H1 (cell line): ENCODE measurements at regions not wholly inside any gene's neighbourhood (a gene's known extent, or its start where the extent isn't known, plus 50 kb on each side); places are given as distances from the start of the nearest gene placed in this dataset.

Experiments used
- CTCF ChIA-PET: fragments of 300-600 bp; sonication (Branson Sonifier 250); formaldehyde crosslinking; loops from one replicate; lab custom pipeline; 2021; ENCODE audit not compliant: partially characterized antibody; lab: Charles Lee
- POLR2A ChIA-PET: fragments of 300-600 bp; sonication (Branson Sonifier 250); formaldehyde crosslinking; loops from one replicate; lab custom pipeline; 2021; ENCODE audit warnings: inconsistent platforms; ENCODE audit not compliant: partially characterized antibody; lab: Charles Lee
- DNase-seq, 2 experiments: peaks; one replicate each; pipeline versions ENCODE4 v3.0.0 to v3.0.0-alpha.2; 2010 to 2022; ENCODE audit warnings: low spot score in 2 of 2, low read depth in 1 of 2, mixed read lengths in 1 of 2
- FAIRE-seq: peaks from 2 replicates; lab custom pipeline; 2011; peaks lifted over from hg19 to GRCh38; lab: Jason Lieb, UNC
- H2AFZ ChIP-seq: 2 replicates; pipeline ENCODE4 v1.8.1; 2012; ENCODE audit warnings: low read length, inconsistent platforms
- H2AK5ac ChIP-seq: 2 replicates; pipeline ENCODE4 v1.6.1; 2013; ENCODE audit warnings: low read depth, low read length
- H2BK120ac ChIP-seq: replicated peaks from 2 replicates; pipeline ENCODE3; 2013; ENCODE audit warnings: low read depth, low read length, inconsistent platforms
- H2BK12ac ChIP-seq: 2 replicates; pipeline ENCODE4 v1.6.1; 2013; ENCODE audit warnings: low read depth, low read length
- H2BK15ac ChIP-seq: 2 replicates; pipeline ENCODE4 v1.6.1; 2013; ENCODE audit warnings: low read length
- H2BK20ac ChIP-seq: 2 replicates; pipeline ENCODE4 v1.6.1; 2013; ENCODE audit warnings: low read length
- H2BK5ac ChIP-seq: 2 replicates; pipeline ENCODE4 v1.6.1; 2013; ENCODE audit warnings: low read depth, low read length
- H3K14ac ChIP-seq: 2 replicates; pipeline ENCODE4 v1.6.1; 2013; ENCODE audit warnings: inconsistent platforms; ENCODE audit not compliant: insufficient read length
- H3K18ac ChIP-seq: 2 replicates; pipeline ENCODE4 v1.6.1; 2013; ENCODE audit warnings: low read length; ENCODE audit errors: extremely low read depth
- H3K23ac ChIP-seq: 2 replicates; pipeline ENCODE4 v1.6.1; 2013; ENCODE audit warnings: inconsistent platforms; ENCODE audit not compliant: insufficient read length
- H3K23me2 ChIP-seq: 2 replicates; pipeline ENCODE4 v1.6.1; 2013; ENCODE audit warnings: low read depth, low read length
- H3K27ac ChIP-seq: 2 replicates; pipeline ENCODE4 v1.6.1; 2011; ENCODE audit warnings: low read depth, low read length, inconsistent platforms
- H3K27me3 ChIP-seq, 4 experiments: replicated peaks in 1 of 4; 1 replicate in 1 of 4; 2 replicates in 3 of 4; pipeline versions ENCODE4 v1.6.1 to v1.8.1; 2011 to 2013; ENCODE audit warnings: low read length in 3 of 4, mild to moderate bottlenecking in 3 of 4, inconsistent platforms in 2 of 4, mixed read lengths in 2 of 4, moderate library complexity in 1 of 4; ENCODE audit not compliant: control insufficient read depth in 3 of 4, insufficient read depth in 3 of 4; ENCODE audit errors: extremely low read depth in 1 of 4
- H3K36me3 ChIP-seq, 4 experiments: 2 replicates each; pipeline versions ENCODE4 v1.6.1 to v1.8.1; 2011 to 2013; ENCODE audit warnings: mild to moderate bottlenecking in 4 of 4, low read length in 3 of 4, moderate library complexity in 2 of 4, control low read depth in 1 of 4, inconsistent platforms in 1 of 4; ENCODE audit not compliant: insufficient read depth in 4 of 4, control insufficient read depth in 2 of 4
- H3K4ac ChIP-seq: replicated peaks from 2 replicates; pipeline ENCODE3; 2013; ENCODE audit warnings: low read length, low read depth, mixed read lengths, inconsistent platforms; ENCODE audit not compliant: insufficient read length
- H3K4me1 ChIP-seq, 4 experiments: replicated peaks in 1 of 4; 1 replicate in 1 of 4; 2 replicates in 3 of 4; pipeline versions ENCODE4 v1.6.1 to v1.8.1; 2011 to 2013; ENCODE audit warnings: low read length in 3 of 4, inconsistent platforms in 2 of 4, mixed read lengths in 1 of 4; ENCODE audit not compliant: insufficient read depth in 4 of 4, control insufficient read depth in 3 of 4
- H3K4me2 ChIP-seq, 2 experiments: 2 replicates each; pipeline versions ENCODE4 v1.6.1 to v1.8.1; 2011 to 2013; ENCODE audit warnings: low read depth in 2 of 2, low read length in 2 of 2, control low read depth in 1 of 2, inconsistent platforms in 1 of 2, mild to moderate bottlenecking in 1 of 2; ENCODE audit not compliant: insufficient read depth in 1 of 2
- H3K4me3 ChIP-seq, 4 experiments: fragments of 200-600, 300-600 bp in 1 of 4; sonication (generic), shearing (Covaris generic), sonication (Bioruptor Twin) in 1 of 4; 2 replicates each; pipeline versions ENCODE4 v1.5.1 to v1.8.1; 2011 to 2016; ENCODE audit warnings: low read length in 4 of 4, low read depth in 3 of 4, control low read depth in 2 of 4, inconsistent platforms in 2 of 4, mild to moderate bottlenecking in 2 of 4, mixed read lengths in 1 of 4, moderate library complexity in 1 of 4; ENCODE audit not compliant: insufficient read depth in 2 of 4; ENCODE audit errors: extremely low read depth in 1 of 4
- H3K56ac ChIP-seq: replicated peaks from 2 replicates; pipeline ENCODE3; 2013; ENCODE audit warnings: low read depth, mild to moderate bottlenecking, mixed read lengths, low read length, inconsistent platforms; ENCODE audit not compliant: insufficient read length
- H3K79me1 ChIP-seq: 2 replicates; pipeline ENCODE4 v1.6.1; 2013; ENCODE audit warnings: low read depth, low read length, control low read depth
- H3K79me2 ChIP-seq, 2 experiments: 2 replicates each; pipeline versions ENCODE4 v1.6.1 to v1.8.1; 2012 to 2013; ENCODE audit warnings: low read length in 2 of 2, mild to moderate bottlenecking in 2 of 2, inconsistent platforms in 1 of 2; ENCODE audit not compliant: insufficient read depth in 2 of 2, control insufficient read depth in 1 of 2
- H3K9ac ChIP-seq, 4 experiments: replicated peaks in 1 of 4; 1 replicate in 1 of 4; 2 replicates in 3 of 4; pipeline versions ENCODE4 v1.6.1 to v1.8.1; 2011 to 2013; ENCODE audit warnings: low read depth in 3 of 4, low read length in 3 of 4, control low read depth in 2 of 4, mild to moderate bottlenecking in 2 of 4, moderate library complexity in 2 of 4, inconsistent platforms in 1 of 4; ENCODE audit errors: extremely low read depth in 1 of 4
- H3K9me3 ChIP-seq, 2 experiments: 2 replicates each; pipeline versions ENCODE4 v1.6.1 to v1.8.1; 2012 to 2013; ENCODE audit warnings: mild to moderate bottlenecking in 2 of 2, moderate library complexity in 2 of 2, control low read depth in 1 of 2, inconsistent platforms in 1 of 2, low read depth in 1 of 2, low read length in 1 of 2, mixed read lengths in 1 of 2; ENCODE audit not compliant: insufficient read depth in 2 of 2
- H4K20me1 ChIP-seq, 2 experiments: replicated peaks in 1 of 2; 2 replicates each; pipeline versions ENCODE3 to v1.8.1; 2011 to 2013; ENCODE audit warnings: inconsistent platforms in 2 of 2, low read length in 2 of 2, mild to moderate bottlenecking in 1 of 2; ENCODE audit not compliant: insufficient read depth in 2 of 2, control insufficient read depth in 1 of 2
- H4K5ac ChIP-seq: 2 replicates; pipeline ENCODE4 v1.6.1; 2013; ENCODE audit warnings: low read length, low read depth, mixed read lengths, inconsistent platforms; ENCODE audit not compliant: insufficient read length
- H4K8ac ChIP-seq: 2 replicates; pipeline ENCODE4 v1.8.0; 2013; ENCODE audit warnings: mild to moderate bottlenecking, moderate library complexity, low read length, inconsistent platforms; ENCODE audit not compliant: insufficient read depth; ENCODE audit errors: extremely low read depth
- H4K91ac ChIP-seq: replicated peaks from 2 replicates; pipeline ENCODE3; 2013; ENCODE audit warnings: low read length, mixed read lengths, inconsistent platforms; ENCODE audit not compliant: insufficient read length
- CBX8 ChIP-seq: fragments of 300-800, 300-1000 bp; sonication (generic); IDR thresholded peaks from 2 replicates; pipeline ENCODE4 v1.7.1; 2016; ENCODE audit warnings: low read depth, low read length, borderline replicate concordance
- KDM4A ChIP-seq: IDR thresholded peaks from one replicate; pipeline ENCODE4 v1.7.1; 2012; ENCODE audit warnings: low read depth, mild to moderate bottlenecking, moderate library complexity, low read length, inconsistent platforms; ENCODE audit not compliant: severe bottlenecking
- WGBS, 2 experiments: shearing (Covaris generic) in 1 of 2; methylation state at CpG; one replicate each; pipeline versions ENCODE4 v1.1.6 to v1.1.7; 2013 to 2015; ENCODE audit warnings: low lambda C conversion rate in 2 of 2, mixed read lengths in 2 of 2, inconsistent platforms in 1 of 2, low coverage in 1 of 2, missing lambda C conversion rate in 1 of 2; ENCODE audit not compliant: insufficient replicate concordance in 2 of 2, insufficient coverage in 1 of 2, insufficient read length in 1 of 2; ENCODE audit errors: extremely low coverage in 1 of 2, missing lambda C conversion rate in 1 of 2; 5-methylcytosine and 5-hydroxymethylcytosine counted together

DNA sequence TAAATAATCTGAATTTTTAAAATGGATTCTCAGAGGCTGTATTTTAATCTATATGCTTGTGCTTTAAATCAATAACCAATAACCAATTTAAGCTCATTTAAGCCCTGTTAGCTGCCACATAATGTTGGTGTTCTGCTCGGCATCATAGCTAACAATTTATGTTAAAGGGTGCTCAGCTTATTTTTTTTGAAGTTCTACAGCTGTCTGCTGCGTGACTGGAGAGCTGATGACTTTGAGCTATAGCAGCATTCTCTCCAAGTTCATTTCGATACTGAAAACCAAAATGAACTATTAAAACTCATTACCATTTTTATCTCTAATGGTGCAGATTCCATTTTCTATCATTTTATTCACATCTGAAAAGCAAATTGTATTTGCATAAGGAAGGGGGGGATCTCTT is 357.8 kb downstream of the AJAP1 start:
- Histone ChIP-seq H2BK15ac (no peak overlapping the region), H3K23ac (no peak overlapping the region), H2AFZ (no peak overlapping the region), H2BK120ac (no peak overlapping the region), H3K18ac (no peak overlapping the region), H3K23me2 (peaks cover 9% of the 10 kb centered on the region; the same call in 1 of the 2 replicates), H3K4me1 (no peaks in the 10 kb centered on the region; a peak in 1 of 7 replicates), H2AK5ac (no peak overlapping the region), H4K5ac (no peak overlapping the region), H2BK20ac (no peak overlapping the region), H3K36me3 (no peaks in the 10 kb centered on the region), H4K8ac (no peak overlapping the region), H3K4ac (no peak overlapping the region), H3K9ac (no peak overlapping the region), H3K79me1 (no peaks in the 10 kb centered on the region), H3K27me3 (no peaks in the 10 kb centered on the region), H4K20me1 (no peaks in the 10 kb centered on the region), H3K56ac (no peak overlapping the region), H3K79me2 (no peaks in the 10 kb centered on the region), H3K4me3 (no peak overlapping the region), H3K14ac (no peak overlapping the region), H2BK12ac (no peak overlapping the region), H4K91ac (no peak overlapping the region), H2BK5ac (no peak overlapping the region), H3K27ac (no peak overlapping the region), H3K9me3 (no peaks in the 10 kb centered on the region), H3K4me2 (no peak overlapping the region)
- TF ChIP-seq CBX8, result no peak
- no peak for TF ChIP-seq KDM4A
- POLR2A ChIA-PET, result no interaction called here
- WGBS, 2 experiments, result 87% methylated on average over 3 of the region's 3 CpGs; no CpG with 5 or more reads in 1 of the 2 experiments
- DNase-seq, result no peak
- FAIRE-seq, result no peak
- CTCF ChIA-PET, result no interaction called here
